NCI-H510A treated with DMSO at 0.1 percent for 48 hours (cell line): ENCODE measurements at regions not wholly inside any gene's neighbourhood (a gene's known extent, or its start where the extent isn't known, plus 50 kb on each side); places are given as distances from the start of the nearest gene placed in this dataset.
"Not testable (repeated sequence)": the region's sequence is repeated elsewhere in the genome, so short reads cannot be mapped to it uniquely, and the experiment has no call there.

Source experiments
- DNase-seq: peaks from one replicate; lab custom pipeline; 2025; lab: John Stamatoyannopoulos, UW

GRCh38 chr5:153939101-153939500 lies 99.6 kb downstream of the FAM114A2 start:
- DNase-seq = no peak

- DNase-seq = no peak
Measured at GRCh38 chr5:153938191-153938842, 100.4 kb downstream of the FAM114A2 start.

- DNase-seq = no peak
Measured at GRCh38 chr5:153937661-153938060, 101.0 kb downstream of the FAM114A2 start.

- not testable (repeated sequence) for DNase-seq
Measured at GRCh38 chr5:153935151-153935550, 103.6 kb downstream of the FAM114A2 start.

GRCh38 chr5:153926201-153926600 lies 112.5 kb downstream of the FAM114A2 start:
- DNase-seq = no peak

- DNase-seq = no peak
Measured at GRCh38 chr5:153919161-153919560, 119.5 kb downstream of the FAM114A2 start.

- DNase-seq = no peak
Measured at GRCh38 chr5:153907170-153907775, 131.4 kb downstream of the FAM114A2 start.

- DNase-seq = no peak
Measured at GRCh38 chr5:153905219-153905618, 133.5 kb downstream of the FAM114A2 start.

- DNase-seq = no peak
Measured at GRCh38 chr5:153903321-153903720, 135.4 kb downstream of the FAM114A2 start.

GRCh38 chr5:153902016-153902415 lies 136.7 kb downstream of the FAM114A2 start:
- no peak for DNase-seq

GRCh38 chr5:153901449-153901848 lies 137.3 kb downstream of the FAM114A2 start:
- no peak for DNase-seq

- no peak for DNase-seq
Measured at GRCh38 chr5:153900703-153901395, 137.9 kb downstream of the FAM114A2 start.

GRCh38 chr5:153899746-153900145 lies 139.0 kb downstream of the FAM114A2 start:
- no peak for DNase-seq

- no peak for DNase-seq
Measured at GRCh38 chr5:153896701-153897100, 142.0 kb downstream of the FAM114A2 start.

- no peak for DNase-seq
Measured at GRCh38 chr5:153896117-153896516, 142.6 kb downstream of the FAM114A2 start.

- DNase-seq = no peak
Measured at GRCh38 chr5:153895266-153895665, 143.4 kb downstream of the FAM114A2 start.

- DNase-seq = no peak
Measured at GRCh38 chr5:153893817-153894216, 144.9 kb downstream of the FAM114A2 start.

- DNase-seq = peak; percentile 39
Measured at GRCh38 chr5:153891394-153891793, 147.3 kb downstream of the FAM114A2 start.

GRCh38 chr5:153888781-153889180 lies 149.9 kb downstream of the FAM114A2 start:
- no peak for DNase-seq

- DNase-seq = no peak
Measured at GRCh38 chr5:153885141-153885540, 153.6 kb downstream of the FAM114A2 start.

- DNase-seq = no peak
Measured at GRCh38 chr5:153884612-153884957, 154.1 kb downstream of the FAM114A2 start.

GRCh38 chr5:153883854-153884611 lies 154.7 kb downstream of the FAM114A2 start:
- DNase-seq = peak; percentile 1

GRCh38 chr5:153881687-153882086 lies 157.0 kb downstream of the FAM114A2 start:
- DNase-seq = no peak
